ENCODE measurements at regions not wholly inside any gene's neighbourhood (a gene's known extent, or its start where the extent isn't known, plus 50 kb on each side); places are given as distances from the start of the nearest gene placed in this dataset.

DNA sequence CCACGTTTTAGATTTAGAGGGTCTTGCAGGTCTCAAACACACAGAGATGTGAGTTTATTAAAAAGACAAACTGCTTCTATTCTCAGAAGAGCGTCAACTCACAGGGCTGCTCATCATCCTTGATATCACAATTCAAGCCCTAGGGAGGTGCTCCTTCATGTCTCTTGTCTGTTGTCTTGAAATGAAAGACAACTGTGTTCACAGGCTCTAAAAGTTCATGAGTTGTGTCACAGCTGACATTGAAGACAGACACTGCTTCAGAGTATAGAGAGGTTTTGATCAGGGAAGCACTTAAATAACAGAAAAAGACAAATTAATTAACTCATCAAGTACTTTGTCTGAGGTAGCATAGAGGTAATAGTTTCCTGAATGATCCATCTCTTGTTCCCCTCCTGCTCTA, 1917.6 kb upstream of the WWC1 start:
- ChIA-PET POLR2A (no interaction called here), CTCF (no interaction called here)
- H3K4me1 Mint-ChIP-seq: peaks cover 13% of the 10 kb centered on the region
- DNase-seq (ENCODE audit: low spot score) (no peak), ATAC-seq (no peak)
- peaks cover 6% of the 10 kb centered on the region for H3K9me3 Mint-ChIP-seq
- TF ChIP-seq ZSCAN18 (CRISPR knock-in tag; IDR thresholded peaks at IDR 0.05) (no peak), ZNF396 (CRISPR knock-in tag; IDR thresholded peaks at IDR 0.05; ENCODE audit: borderline replicate concordance) (no peak), ZNF423 (CRISPR knock-in tag; IDR thresholded peaks at IDR 0.05) (no peak), NFE2L1 (CRISPR knock-in tag; IDR thresholded peaks at IDR 0.05) (no peak), EMX1 (CRISPR knock-in tag; IDR thresholded peaks at IDR 0.05) (no peak), RELA (CRISPR knock-in tag; IDR thresholded peaks at IDR 0.05; ENCODE audit: borderline replicate concordance) (no peak), SMAD3 (CRISPR knock-in tag; IDR thresholded peaks at IDR 0.05; ENCODE audit: borderline replicate concordance) (no peak), E2F4 (CRISPR knock-in tag; IDR thresholded peaks at IDR 0.05; ENCODE audit: borderline replicate concordance, low read depth) (no peak), OVOL2 (CRISPR knock-in tag; IDR thresholded peaks at IDR 0.05; ENCODE audit: borderline replicate concordance) (no peak), TEAD1 (CRISPR knock-in tag; IDR thresholded peaks at IDR 0.05) (no peak), TCF7 (CRISPR knock-in tag; IDR thresholded peaks at IDR 0.05; ENCODE audit: low read depth) (no peak), E2F1 (CRISPR knock-in tag; IDR thresholded peaks at IDR 0.05) (no peak), ZNF317 (CRISPR knock-in tag; IDR thresholded peaks at IDR 0.05; ENCODE audit: borderline replicate concordance, low read depth) (no peak), FOXP1 (CRISPR knock-in tag; IDR thresholded peaks at IDR 0.05; ENCODE audit: borderline replicate concordance) (no peak), ATF3 (CRISPR knock-in tag; conservative IDR thresholded peaks at IDR 0.05) (no peak), KAT7 (CRISPR knock-in tag; IDR thresholded peaks at IDR 0.05; ENCODE audit: borderline replicate concordance) (no peak)
- TF ChIP-seq, protein P1, sequence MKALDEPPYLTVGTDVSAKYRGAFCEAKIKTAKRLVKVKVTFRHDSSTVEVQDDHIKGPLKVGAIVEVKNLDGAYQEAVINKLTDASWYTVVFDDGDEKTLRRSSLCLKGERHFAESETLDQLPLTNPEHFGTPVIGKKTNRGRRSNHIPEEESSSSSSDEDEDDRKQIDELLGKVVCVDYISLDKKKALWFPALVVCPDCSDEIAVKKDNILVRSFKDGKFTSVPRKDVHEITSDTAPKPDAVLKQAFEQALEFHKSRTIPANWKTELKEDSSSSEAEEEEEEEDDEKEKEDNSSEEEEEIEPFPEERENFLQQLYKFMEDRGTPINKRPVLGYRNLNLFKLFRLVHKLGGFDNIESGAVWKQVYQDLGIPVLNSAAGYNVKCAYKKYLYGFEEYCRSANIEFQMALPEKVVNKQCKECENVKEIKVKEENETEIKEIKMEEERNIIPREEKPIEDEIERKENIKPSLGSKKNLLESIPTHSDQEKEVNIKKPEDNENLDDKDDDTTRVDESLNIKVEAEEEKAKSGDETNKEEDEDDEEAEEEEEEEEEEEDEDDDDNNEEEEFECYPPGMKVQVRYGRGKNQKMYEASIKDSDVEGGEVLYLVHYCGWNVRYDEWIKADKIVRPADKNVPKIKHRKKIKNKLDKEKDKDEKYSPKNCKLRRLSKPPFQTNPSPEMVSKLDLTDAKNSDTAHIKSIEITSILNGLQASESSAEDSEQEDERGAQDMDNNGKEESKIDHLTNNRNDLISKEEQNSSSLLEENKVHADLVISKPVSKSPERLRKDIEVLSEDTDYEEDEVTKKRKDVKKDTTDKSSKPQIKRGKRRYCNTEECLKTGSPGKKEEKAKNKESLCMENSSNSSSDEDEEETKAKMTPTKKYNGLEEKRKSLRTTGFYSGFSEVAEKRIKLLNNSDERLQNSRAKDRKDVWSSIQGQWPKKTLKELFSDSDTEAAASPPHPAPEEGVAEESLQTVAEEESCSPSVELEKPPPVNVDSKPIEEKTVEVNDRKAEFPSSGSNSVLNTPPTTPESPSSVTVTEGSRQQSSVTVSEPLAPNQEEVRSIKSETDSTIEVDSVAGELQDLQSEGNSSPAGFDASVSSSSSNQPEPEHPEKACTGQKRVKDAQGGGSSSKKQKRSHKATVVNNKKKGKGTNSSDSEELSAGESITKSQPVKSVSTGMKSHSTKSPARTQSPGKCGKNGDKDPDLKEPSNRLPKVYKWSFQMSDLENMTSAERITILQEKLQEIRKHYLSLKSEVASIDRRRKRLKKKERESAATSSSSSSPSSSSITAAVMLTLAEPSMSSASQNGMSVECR (CRISPR knock-in tag; IDR thresholded peaks at IDR 0.05; ENCODE audit: borderline replicate concordance): no peak
- no peak overlapping the region for H3K27ac Mint-ChIP-seq
- no peaks in the 10 kb centered on the region; the same call in 1 of the 2 replicates for H3K36me3 Mint-ChIP-seq
- no peak overlapping the region for H3K4me3 Mint-ChIP-seq
- peaks cover 50% of the 10 kb centered on the region for H3K27me3 Mint-ChIP-seq (ENCODE audit: low read depth)

DNA sequence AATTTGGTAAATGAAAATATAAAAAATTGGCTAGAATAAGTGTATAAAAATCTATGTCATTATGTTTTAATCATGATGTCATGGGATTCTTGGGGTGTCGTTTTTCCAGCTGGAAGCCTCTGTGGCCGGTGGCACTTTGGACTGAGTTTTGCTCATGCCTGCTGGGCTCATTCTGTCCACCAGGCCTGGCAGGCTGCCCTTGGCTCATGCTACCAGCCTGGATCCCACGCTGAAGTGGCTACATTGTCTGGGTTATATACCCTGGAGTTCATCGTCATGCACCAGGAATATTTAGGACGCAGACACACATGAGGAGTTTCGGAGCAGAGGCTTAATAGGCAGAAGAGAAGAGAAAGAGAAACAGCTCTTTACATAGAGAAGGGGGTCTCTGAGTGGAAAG, 1913.7 kb upstream of the WWC1 start:
- H3K4me3 Mint-ChIP-seq: no peak overlapping the region
- DNase-seq (ENCODE audit: low spot score) (no peak), ATAC-seq (no peak)
- H3K4me1 Mint-ChIP-seq: peaks cover 9% of the 10 kb centered on the region
- CTCF ChIA-PET: no interaction called here
- no peak overlapping the region for H3K27ac Mint-ChIP-seq
- POLR2A ChIA-PET: no interaction called here
- H3K27me3 Mint-ChIP-seq (ENCODE audit: low read depth): peaks cover 13% of the 10 kb centered on the region
- H3K36me3 Mint-ChIP-seq: peaks cover 10% of the 10 kb centered on the region
- H3K9me3 Mint-ChIP-seq: peaks cover 17% of the 10 kb centered on the region
- TF ChIP-seq ZNF671 (CRISPR knock-in tag; IDR thresholded peaks at IDR 0.05) (no peak), NFATC4 (CRISPR knock-in tag; IDR thresholded peaks at IDR 0.05) (no peak), PRDM15 (CRISPR knock-in tag; IDR thresholded peaks at IDR 0.05) (no peak), KAT7 (CRISPR knock-in tag; IDR thresholded peaks at IDR 0.05; ENCODE audit: borderline replicate concordance) (no peak), USF1 (CRISPR knock-in tag; IDR thresholded peaks at IDR 0.05) (no peak), NR2C2 (CRISPR knock-in tag; IDR thresholded peaks at IDR 0.05) (no peak), ZBTB21 (CRISPR knock-in tag; IDR thresholded peaks at IDR 0.05; ENCODE audit: borderline replicate concordance) (no peak), ZNF423 (CRISPR knock-in tag; IDR thresholded peaks at IDR 0.05) (no peak)
